ENCODE measurements at regions not wholly inside any gene's neighbourhood (a gene's known extent, or its start where the extent isn't known, plus 50 kb on each side); places are given as distances from the start of the nearest gene placed in this dataset.

DNA sequence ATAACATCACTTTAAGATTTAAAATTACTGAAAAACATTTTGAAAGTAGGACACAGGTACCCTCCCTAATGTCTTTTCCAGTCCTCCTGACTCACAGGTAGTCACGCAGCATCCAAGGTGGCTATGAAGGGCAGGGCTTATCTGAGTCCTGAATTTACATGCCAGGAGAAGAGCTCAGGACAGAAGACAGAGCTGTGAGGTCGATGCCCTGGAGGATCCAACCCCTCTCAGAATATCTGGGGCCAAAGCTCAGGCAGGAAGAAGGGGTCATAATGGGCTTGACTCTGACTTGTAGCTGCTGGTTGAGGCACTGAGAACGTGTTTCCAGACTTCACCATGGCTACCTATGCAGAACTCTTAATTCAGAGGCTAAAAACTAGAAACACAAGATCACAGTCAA is 177.5 kb downstream of the AASDH start:
- H3K79me1 ChIP-seq (ENCODE audit: insufficient read depth, low read depth, low read length, poor library complexity, severe bottlenecking) = no peaks in the 10 kb centered on the region
- no peak overlapping the region for H4K91ac ChIP-seq (ENCODE audit: insufficient read length, low read depth, low read length)
- H2BK12ac ChIP-seq (ENCODE audit: insufficient read length, low read depth, low read length) = no peak overlapping the region
- no peak overlapping the region for H4K5ac ChIP-seq (ENCODE audit: insufficient read length, low read depth, low read length)
- H3K27ac ChIP-seq (ENCODE audit: insufficient read length, low read depth, low read length) = no peak overlapping the region
- H2AK5ac ChIP-seq (ENCODE audit: insufficient read length, low read length) = no peak overlapping the region
- peaks cover 14 to 15% of the 10 kb centered on the region in 2 experiments for H3K4me1 Mint-ChIP-seq
- H3K18ac ChIP-seq (ENCODE audit: insufficient read length, low read depth, low read length) = no peak overlapping the region
- no peaks in the 10 kb centered on the region for H4K20me1 ChIP-seq (ENCODE audit: control insufficient read depth, insufficient read depth, insufficient read length)
- no peak overlapping the region for H3K4ac ChIP-seq (ENCODE audit: low read depth, low read length)
- H3K27ac Mint-ChIP-seq = no peak overlapping the region
- H3K27me3 Mint-ChIP-seq (ENCODE audit: low read depth) = peaks cover 94% of the 10 kb centered on the region
- H3K23me2 ChIP-seq (ENCODE audit: insufficient read length, low read depth, low read length, poor library complexity, severe bottlenecking) = no peaks in the 10 kb centered on the region
- no peak overlapping the region for H4K8ac ChIP-seq (replicated peaks; ENCODE audit: insufficient read length, low read depth, low read length)
- peaks cover 13 to 19% of the 10 kb centered on the region in 2 experiments for H3K9me3 Mint-ChIP-seq
- H3K14ac ChIP-seq (ENCODE audit: insufficient read depth, low read length) = no peak overlapping the region
- no peak overlapping the region for H3K4me2 ChIP-seq (ENCODE audit: insufficient read depth, insufficient read length, low read length)
- TF ChIP-seq, protein P1, sequence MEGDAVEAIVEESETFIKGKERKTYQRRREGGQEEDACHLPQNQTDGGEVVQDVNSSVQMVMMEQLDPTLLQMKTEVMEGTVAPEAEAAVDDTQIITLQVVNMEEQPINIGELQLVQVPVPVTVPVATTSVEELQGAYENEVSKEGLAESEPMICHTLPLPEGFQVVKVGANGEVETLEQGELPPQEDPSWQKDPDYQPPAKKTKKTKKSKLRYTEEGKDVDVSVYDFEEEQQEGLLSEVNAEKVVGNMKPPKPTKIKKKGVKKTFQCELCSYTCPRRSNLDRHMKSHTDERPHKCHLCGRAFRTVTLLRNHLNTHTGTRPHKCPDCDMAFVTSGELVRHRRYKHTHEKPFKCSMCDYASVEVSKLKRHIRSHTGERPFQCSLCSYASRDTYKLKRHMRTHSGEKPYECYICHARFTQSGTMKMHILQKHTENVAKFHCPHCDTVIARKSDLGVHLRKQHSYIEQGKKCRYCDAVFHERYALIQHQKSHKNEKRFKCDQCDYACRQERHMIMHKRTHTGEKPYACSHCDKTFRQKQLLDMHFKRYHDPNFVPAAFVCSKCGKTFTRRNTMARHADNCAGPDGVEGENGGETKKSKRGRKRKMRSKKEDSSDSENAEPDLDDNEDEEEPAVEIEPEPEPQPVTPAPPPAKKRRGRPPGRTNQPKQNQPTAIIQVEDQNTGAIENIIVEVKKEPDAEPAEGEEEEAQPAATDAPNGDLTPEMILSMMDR (conservative IDR thresholded peaks at IDR 0.05) = no peak
- no CpG with 5 or more reads among the region's 3 CpGs for WGBS (ENCODE audit: extremely low coverage, insufficient read length, low lambda C conversion rate)
- H3K4me3 Mint-ChIP-seq = no peak overlapping the region
- no peaks in the 10 kb centered on the region for H3K79me2 ChIP-seq (ENCODE audit: insufficient read depth, low read length)
- H2AFZ ChIP-seq (ENCODE audit: low read length) = no peak overlapping the region
- no peaks in the 10 kb centered on the region for H3K4me1 ChIP-seq (ENCODE audit: insufficient read depth, low read length)
- no peak overlapping the region for H3K9ac ChIP-seq (ENCODE audit: extremely low read depth, insufficient read length, low read length)
- H3K23ac ChIP-seq (ENCODE audit: insufficient read length, low read depth, low read length) = no peak overlapping the region
- DNase-seq = peak; percentile 31
- H3T11ph ChIP-seq (ENCODE audit: low read length) = no peak overlapping the region
- H2BK5ac ChIP-seq (ENCODE audit: insufficient read length, low read length) = no peak overlapping the region
- H3K9me3 ChIP-seq (ENCODE audit: control insufficient read depth, low read depth, low read length) = peaks cover 8% of the 10 kb centered on the region
- peaks cover 11 to 17% (median 13%) of the 10 kb centered on the region in 3 experiments for H3K36me3 Mint-ChIP-seq (ENCODE audit: insufficient read depth in 1 of 3, low read depth in 3 of 3)
- H3K27me3 ChIP-seq (ENCODE audit: insufficient read depth, low read length) = peaks cover 19% of the 10 kb centered on the region; the same call in 1 of the 2 replicates
- no peak overlapping the region for H2BK120ac ChIP-seq (ENCODE audit: low read depth, low read length, poor library complexity, severe bottlenecking)
- H2BK20ac ChIP-seq (ENCODE audit: low read depth, low read length, poor library complexity, severe bottlenecking) = no peak overlapping the region
- H3K56ac ChIP-seq (ENCODE audit: insufficient read length, low read depth, low read length) = no peak overlapping the region
- H2BK15ac ChIP-seq (ENCODE audit: low read depth, low read length) = no peak overlapping the region

Measured in H9 (cell line).